Vagina (tissue), 2 donors: ENCODE measurements at regions not wholly inside any gene's neighbourhood (a gene's known extent, or its start where the extent isn't known, plus 50 kb on each side); places are given as distances from the start of the nearest gene placed in this dataset.

ENCODE experiments used
- POLR2A ChIP-seq, 2 donors: fragments of 450-650 bp; IDR thresholded peaks; one replicate each; pipeline ENCODE4 v1.6.1; 2017; ENCODE audit warnings: antibody characterized with exemption in 2 of 2, mild to moderate bottlenecking in 2 of 2, moderate library complexity in 2 of 2
- POLR2AphosphoS5 ChIP-seq, 2 donors: sonication (generic); formaldehyde crosslinking; IDR thresholded peaks; one replicate each; pipeline ENCODE4 v1.9.0; 2017; ENCODE audit warnings: antibody characterized with exemption in 2 of 2, mild to moderate bottlenecking in 2 of 2, low read depth in 1 of 2; ENCODE audit not compliant: insufficient read depth in 1 of 2
- TF ChIP-seq, protein P1 (sequence below), 3 experiments: fragments of 450-650 bp in 2 of 3; fragments of 200-600 bp in 1 of 3; sonication (generic) in 1 of 3; IDR thresholded peaks; one replicate each; pipeline ENCODE4 v1.5.1; 2017 to 2019; ENCODE audit warnings: antibody characterized with exemption in 3 of 3, mild to moderate bottlenecking in 2 of 3, moderate library complexity in 2 of 3

GRCh38 chr11:15590132-15590531, 475.4 kb downstream of the INSC start:
- TF ChIP-seq, protein P1, sequence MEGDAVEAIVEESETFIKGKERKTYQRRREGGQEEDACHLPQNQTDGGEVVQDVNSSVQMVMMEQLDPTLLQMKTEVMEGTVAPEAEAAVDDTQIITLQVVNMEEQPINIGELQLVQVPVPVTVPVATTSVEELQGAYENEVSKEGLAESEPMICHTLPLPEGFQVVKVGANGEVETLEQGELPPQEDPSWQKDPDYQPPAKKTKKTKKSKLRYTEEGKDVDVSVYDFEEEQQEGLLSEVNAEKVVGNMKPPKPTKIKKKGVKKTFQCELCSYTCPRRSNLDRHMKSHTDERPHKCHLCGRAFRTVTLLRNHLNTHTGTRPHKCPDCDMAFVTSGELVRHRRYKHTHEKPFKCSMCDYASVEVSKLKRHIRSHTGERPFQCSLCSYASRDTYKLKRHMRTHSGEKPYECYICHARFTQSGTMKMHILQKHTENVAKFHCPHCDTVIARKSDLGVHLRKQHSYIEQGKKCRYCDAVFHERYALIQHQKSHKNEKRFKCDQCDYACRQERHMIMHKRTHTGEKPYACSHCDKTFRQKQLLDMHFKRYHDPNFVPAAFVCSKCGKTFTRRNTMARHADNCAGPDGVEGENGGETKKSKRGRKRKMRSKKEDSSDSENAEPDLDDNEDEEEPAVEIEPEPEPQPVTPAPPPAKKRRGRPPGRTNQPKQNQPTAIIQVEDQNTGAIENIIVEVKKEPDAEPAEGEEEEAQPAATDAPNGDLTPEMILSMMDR (IDR thresholded peaks at IDR 0.05), result no peak
- TF ChIP-seq POLR2A (IDR thresholded peaks at IDR 0.05) (no peak), POLR2AphosphoS5 (IDR thresholded peaks at IDR 0.05; ENCODE audit: insufficient read depth in 1 of 2, low read depth in 1 of 2) (no peak)
